ENCODE measurements at regions not wholly inside any gene's neighbourhood (a gene's known extent, or its start where the extent isn't known, plus 50 kb on each side); places are given as distances from the start of the nearest gene placed in this dataset.

- FAIRE-seq (no peak), ATAC-seq (no peak), DNase-seq (ENCODE audit: low read depth in 1 of 2, low spot score in 1 of 2) (no peak)
- POLR2A ChIA-PET = no interaction called here
- Histone ChIP-seq H3K4me1 (no peaks in the 10 kb centered on the region), H3K9me3 (no peaks in the 10 kb centered on the region), H3K4me3 (no peak overlapping the region), H3K4me2 (no peak overlapping the region), H3K27ac (no peak overlapping the region)
- no peak for TF ChIP-seq ZC3H11A (IDR thresholded peaks at IDR 0.05)
- no peak for TF ChIP-seq FOSL2 (IDR thresholded peaks at IDR 0.05)
- TF ChIP-seq FOSL2 (CRISPR knock-in tag; IDR thresholded peaks at IDR 0.05) = no peak
- no peak for TF ChIP-seq HES2 (IDR thresholded peaks at IDR 0.05)
- no peak for TF ChIP-seq ZSCAN20 (CRISPR knock-in tag; IDR thresholded peaks at IDR 0.05)
- no peak for TF ChIP-seq ZFP36 (IDR thresholded peaks at IDR 0.05; ENCODE audit: borderline replicate concordance, partially characterized antibody)
- no peak for TF ChIP-seq EHMT2 (IDR thresholded peaks at IDR 0.05; ENCODE audit: low read depth)
- no peak for TF ChIP-seq EP300 (IDR thresholded peaks at IDR 0.05)
- TF ChIP-seq NFE2L2 (conservative IDR thresholded peaks at IDR 0.05; ENCODE audit: low read length) = no peak
- no peak for TF ChIP-seq E2F6 (IDR thresholded peaks at IDR 0.05; ENCODE audit: borderline replicate concordance, low read depth)
- WGBS (ENCODE audit: missing lambda C conversion rate) = 22% methylated on average over 2 of the region's 2 CpGs
- CTCF ChIA-PET = no interaction called here
Observed at GRCh38 chr2:60106836-60107529, 446.5 kb downstream of the BCL11A start.

GRCh38 chr2:60105906-60106305 is 447.5 kb downstream of the BCL11A start:
- TF ChIP-seq RFX5 (IDR thresholded peaks at IDR 0.05) = no peak
- no peak for TF ChIP-seq ZFP36 (IDR thresholded peaks at IDR 0.05; ENCODE audit: borderline replicate concordance, partially characterized antibody)
- TF ChIP-seq JUN (IDR thresholded peaks at IDR 0.05) = no peak
- no peak for TF ChIP-seq SMC3 (IDR thresholded peaks at IDR 0.05)
- no peak for TF ChIP-seq PHF8 (IDR thresholded peaks at IDR 0.05; ENCODE audit: borderline replicate concordance, low read depth)
- no peak for TF ChIP-seq ESRRA (IDR thresholded peaks at IDR 0.05; ENCODE audit: borderline replicate concordance, low read length)
- TF ChIP-seq EHF (CRISPR knock-in tag; IDR thresholded peaks at IDR 0.05) = no peak
- TF ChIP-seq FOXS1 (CRISPR knock-in tag; IDR thresholded peaks at IDR 0.05) = no peak
- no peak for TF ChIP-seq TFCP2L1 (CRISPR knock-in tag; IDR thresholded peaks at IDR 0.05)
- TF ChIP-seq HOXB13 (CRISPR knock-in tag; IDR thresholded peaks at IDR 0.05; ENCODE audit: low read depth) = no peak
- no peak for TF ChIP-seq HOXA7 (CRISPR knock-in tag; IDR thresholded peaks at IDR 0.05)
- no peak for TF ChIP-seq POLR2AphosphoS2 (conservative IDR thresholded peaks at IDR 0.05; ENCODE audit: low read length)
- TF ChIP-seq MYC (IDR thresholded peaks at IDR 0.05; ENCODE audit: borderline replicate concordance, low read length) = no peak
- no peak for TF ChIP-seq MAZ (IDR thresholded peaks at IDR 0.05; ENCODE audit: borderline replicate concordance, low read depth, low read length)
- no peak for TF ChIP-seq CTCF (IDR thresholded peaks at IDR 0.05)
- no peak for TF ChIP-seq NPAS2 (CRISPR knock-in tag; IDR thresholded peaks at IDR 0.05; ENCODE audit: borderline replicate concordance)
- TF ChIP-seq FOSB (CRISPR knock-in tag; IDR thresholded peaks at IDR 0.05) = no peak
- Histone ChIP-seq H3K4me1 (no peaks in the 10 kb centered on the region), H3K9me3 (no peaks in the 10 kb centered on the region), H3K4me2 (no peak overlapping the region), H3K27ac (no peak overlapping the region), H3K4me3 (no peak overlapping the region)
- ChIA-PET POLR2A (no interaction called here), CTCF (no interaction called here)
- 16% methylated on average over 7 of the region's 7 CpGs for WGBS (ENCODE audit: missing lambda C conversion rate)
- no peak for FAIRE-seq
- DNase-seq (ENCODE audit: low read depth in 1 of 2, low spot score in 1 of 2) = no peak
- ATAC-seq = no peak

Measured in A549 (cell line).